ENCODE measurements at regions not wholly inside any gene's neighbourhood (a gene's known extent, or its start where the extent isn't known, plus 50 kb on each side); places are given as distances from the start of the nearest gene placed in this dataset.
"Not testable (repeated sequence)": the region's sequence is repeated elsewhere in the genome, so short reads cannot be mapped to it uniquely, and the experiment has no call there.

DNA sequence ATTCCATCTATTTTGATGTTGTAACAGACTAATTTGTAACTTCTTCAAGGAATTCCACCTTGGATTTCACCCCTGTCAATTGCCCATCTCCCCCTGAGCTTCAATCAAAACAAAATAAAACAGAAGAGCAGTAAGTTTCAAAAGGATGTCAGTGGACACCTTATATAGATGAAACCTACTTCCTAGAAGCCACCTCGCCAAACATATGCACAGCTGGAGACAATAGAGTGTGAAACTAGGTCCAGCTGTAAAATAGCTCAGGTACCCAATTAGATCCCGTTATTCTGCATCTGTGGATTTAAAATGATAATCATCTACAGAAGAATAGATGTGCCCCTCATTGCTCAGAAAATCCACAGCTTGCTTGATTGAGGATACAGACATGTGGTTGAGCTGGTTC is 598.6 kb downstream of the SH2D4B start:
- no peak for DNase-seq

DNA sequence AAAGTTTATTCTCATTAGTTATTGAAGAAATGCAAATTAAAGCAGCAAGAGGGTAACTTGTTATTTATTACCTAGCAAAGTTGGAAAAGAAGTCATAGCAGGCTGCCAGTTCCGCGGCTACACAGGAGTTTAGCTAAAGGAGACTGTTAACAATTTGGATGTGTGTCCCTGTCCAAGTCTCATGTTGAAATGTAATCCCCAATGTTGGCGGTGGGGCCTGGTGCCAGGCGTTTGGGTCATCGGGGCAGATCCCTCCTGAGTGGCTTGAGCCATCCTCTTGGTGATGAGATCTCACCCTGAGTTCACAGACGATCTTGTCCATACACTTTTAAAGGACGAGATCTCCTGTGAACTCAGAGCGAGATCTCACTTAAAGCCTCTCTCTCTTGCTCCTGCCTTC is 608.3 kb downstream of the SH2D4B start:
- DNase-seq = no peak

DNA sequence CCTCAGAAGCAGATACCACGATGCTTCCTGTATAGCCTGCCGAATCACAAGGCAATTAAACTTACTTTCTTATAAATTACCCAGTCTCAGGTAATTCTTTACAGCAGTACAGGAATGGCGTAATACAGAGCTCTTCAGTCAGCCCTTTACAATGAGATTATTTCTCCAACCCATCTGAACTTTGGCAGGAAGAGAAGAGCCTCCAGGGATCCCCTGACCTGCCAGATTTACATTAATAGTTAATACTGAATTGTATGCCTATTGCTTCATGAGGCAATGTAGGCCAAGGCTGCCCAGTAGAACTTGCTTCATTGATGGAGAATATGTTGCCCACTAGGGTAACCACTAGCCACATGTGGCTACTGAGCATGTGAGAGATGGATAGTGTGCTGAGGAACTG is 608.7 kb downstream of the SH2D4B start:
- DNase-seq = no peak

DNA sequence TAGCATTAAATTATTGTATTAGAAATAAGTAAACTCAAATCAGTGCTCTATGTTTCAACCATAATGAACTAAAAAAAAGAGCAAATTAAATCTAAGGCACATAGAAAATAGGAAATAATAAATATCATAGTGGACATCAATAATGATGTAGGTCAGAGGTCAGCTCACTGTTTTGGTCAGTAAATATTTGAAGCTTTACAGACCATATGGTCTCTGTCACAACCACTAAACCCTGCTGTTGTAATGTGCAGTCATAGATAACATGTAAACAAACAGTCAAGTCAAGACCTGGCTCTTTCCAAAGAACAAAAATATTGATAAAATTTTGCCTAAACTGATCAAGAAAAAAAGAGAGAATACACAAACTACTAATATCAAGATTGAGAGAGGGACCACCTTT is 615.0 kb downstream of the SH2D4B start:
- DNase-seq = no peak

DNA sequence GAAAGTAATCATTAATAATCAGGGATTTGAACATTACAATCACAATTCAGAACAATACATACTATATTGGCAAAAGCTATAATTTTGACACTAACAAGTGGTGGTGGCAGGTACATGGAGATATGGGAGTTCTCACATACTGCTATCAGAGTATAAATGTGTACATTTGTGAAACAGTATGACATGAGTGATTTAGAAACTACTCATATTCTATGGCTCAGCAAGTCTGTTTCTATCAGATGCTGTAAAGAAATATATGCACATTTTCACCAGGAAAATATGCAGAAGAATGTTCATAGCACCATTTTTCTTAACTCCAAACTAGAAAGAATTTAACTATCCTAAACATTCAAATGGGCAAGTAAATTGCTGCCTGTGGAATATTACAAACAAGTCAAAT is 620.0 kb downstream of the SH2D4B start:
- DNase-seq = no peak

DNA sequence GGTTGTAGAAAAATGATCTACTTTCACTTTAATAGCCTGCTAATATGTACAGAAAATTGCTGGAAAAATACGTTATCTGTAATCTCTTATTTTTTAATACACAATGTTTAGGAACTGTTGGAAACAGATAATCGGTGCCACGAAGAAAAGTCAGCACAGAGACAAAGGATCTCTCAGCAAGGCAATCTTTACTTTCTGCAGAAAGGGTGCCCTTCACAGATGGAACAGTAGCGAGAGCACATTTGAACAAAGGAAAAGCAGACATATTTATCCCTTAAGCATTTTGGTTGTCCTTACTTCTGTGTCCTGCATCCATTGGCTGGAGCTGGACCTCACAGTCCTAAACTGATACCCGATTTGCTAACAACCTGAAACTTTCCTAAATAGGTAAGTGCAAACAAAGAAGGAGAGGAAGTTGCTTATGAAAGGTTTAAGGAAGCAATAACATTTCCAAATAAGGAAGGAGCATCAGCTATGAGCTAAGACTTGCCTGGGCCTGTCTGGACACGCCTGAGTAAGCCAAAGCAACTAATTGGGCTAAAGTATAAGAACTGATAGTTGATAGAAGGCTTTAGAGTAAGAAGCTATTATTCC is 640.0 kb downstream of the SH2D4B start:
- no peak for DNase-seq

DNA sequence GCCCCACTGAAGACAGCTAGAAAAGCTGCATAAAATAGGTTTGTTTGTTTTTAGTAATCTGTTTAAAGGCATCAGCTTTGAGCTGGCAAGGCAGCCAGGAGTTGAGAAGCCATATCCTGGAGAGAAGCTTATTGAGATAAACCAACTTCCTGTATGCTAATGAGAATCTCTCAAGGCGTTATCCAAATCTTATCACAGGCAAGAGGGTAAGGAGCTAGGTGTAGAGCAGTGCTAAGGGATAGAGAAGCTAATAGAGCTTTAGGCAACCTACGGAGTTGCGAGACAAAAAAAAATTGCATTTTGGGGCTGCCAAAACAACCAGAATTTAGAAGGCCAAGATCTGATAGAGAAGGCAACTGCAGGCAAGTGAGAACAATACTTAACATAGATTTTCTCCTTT is 641.6 kb downstream of the SH2D4B start:
- DNase-seq = no peak

DNA sequence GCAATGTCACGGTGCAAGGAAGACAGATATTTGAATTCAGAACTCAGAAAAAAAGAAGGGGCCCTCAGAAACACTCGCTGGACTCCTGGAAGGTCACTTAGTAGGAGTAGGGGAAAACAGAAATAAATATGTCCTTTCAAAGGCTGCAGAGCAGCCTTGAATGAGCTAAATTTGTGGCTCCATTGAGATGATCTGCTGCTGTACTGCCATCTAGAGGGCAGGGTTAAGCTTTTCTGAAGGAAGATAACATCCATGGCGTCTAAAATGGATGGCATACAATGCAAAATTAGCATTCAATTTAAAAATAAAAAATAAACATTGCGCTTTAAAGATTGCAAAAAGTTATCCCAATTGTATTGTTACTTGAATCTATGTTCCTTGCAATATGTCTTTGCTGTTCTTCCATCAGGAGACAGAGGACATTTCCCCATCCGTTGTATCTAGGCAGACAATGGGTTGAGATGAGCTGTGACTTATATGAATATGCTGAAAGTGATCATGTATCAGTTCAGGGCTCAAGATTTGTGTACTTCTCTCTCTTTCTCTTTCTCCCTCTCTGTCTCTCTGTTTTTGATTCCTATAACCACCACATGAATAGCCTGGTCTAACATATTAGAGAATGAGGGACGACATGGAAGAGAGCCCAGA is 642.2 kb downstream of the SH2D4B start:
- no peak for DNase-seq

DNA sequence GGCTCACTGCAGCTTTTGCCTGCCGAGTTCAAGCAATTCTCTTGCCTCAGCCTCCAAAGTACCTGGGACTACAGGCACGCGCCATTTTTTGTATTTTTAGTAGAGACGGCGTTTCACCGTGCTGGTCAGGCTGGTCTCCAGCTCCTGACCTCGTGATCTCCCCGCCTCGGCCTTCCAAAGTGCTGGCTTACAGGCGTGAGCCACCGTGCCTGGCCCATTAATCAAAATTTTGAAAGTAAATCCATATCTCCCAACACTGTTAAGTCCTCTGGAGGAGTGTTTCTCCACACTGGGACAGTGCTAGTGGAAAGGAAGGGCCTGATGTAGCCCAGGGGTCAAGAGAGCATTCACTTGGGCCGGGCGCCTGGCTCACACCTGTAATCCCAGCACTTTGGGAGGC is 644.6 kb downstream of the SH2D4B start:
- no peak for DNase-seq

DNA sequence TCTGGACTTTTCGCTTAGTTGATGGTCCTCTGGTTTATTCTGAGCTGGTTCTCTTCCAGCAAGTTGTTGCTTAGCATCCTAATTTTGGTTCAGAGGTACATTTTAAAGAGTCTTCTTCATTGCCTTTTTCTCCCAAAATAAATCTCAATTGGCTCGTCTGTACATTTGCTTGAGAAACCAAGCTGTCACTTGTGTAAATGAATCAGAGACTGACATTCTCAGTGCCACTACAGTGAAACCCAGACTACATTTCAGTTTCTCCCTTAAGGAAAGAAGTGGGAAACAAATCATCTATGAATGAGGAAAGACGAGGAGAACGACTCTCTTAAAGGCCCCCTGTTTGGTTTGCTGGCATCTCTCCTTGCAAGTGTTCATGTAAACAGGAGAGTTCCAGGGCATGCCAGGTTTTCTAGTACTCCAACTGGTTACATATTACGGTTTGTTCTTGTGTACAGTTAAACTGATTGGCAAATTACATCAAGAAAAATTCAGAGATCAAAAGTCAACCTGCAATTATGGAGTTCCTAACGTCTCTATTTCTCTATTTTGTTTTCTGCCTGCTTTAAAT is 654.6 kb downstream of the SH2D4B start:
- DNase-seq = no peak

DNA sequence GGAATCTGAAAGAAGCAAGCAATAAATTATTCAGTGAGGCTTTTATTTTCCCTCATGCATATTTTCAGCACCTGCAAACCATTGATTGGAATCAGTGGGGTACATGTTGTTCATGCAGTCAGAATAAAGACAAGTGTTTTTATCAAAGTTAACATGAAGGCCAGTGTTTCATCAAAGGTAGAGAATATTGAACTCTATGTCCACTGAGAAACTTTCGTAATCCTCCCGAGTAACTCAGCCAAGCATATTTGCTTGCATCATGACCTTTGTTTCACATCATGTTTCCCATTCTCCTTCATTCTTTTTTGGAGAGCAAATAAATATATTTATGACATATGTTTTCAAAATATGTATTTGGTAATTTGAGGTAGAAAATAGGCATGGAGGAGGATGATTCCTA is 663.1 kb downstream of the SH2D4B start:
- no peak for DNase-seq

DNA sequence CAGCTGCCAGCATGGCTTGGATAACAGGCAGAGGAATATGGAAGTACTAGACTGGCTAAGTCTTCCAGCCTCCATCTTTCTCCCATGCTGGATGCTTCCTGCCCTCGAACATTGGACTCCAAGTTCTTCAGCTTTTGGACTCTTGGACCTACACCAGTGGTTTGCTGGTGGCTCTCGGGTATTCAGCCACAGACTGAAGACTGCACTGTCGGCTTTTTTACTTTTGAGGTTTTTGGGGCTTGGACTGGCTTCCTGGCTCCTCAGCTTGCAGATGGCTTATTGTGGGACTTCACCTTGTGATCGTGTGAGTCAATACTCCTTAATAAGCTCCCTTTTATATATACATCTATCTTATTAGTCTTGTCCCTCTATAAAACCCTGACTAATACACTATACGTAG is 667.6 kb upstream of the NRG3 start:
- DNase-seq = not testable (repeated sequence)

DNA sequence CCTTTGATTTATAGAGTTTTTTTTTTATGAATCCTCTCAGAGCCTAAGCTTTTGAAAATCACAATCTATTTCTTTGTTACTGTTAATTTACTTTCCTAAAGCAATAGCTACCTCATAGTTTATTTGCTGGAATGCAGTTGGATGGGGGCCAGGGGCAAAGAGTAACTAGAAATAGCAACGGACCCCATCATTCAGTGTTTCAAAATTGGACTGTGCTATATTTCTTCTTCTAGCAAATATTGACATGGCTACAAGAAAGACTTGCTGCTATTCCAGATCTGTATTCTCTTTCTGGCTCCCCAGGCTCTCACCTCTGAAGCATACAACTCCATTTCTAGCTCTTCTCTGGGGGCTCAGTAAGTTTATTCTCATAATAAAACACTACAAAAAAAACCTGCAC is 661.6 kb upstream of the NRG3 start:
- DNase-seq = no peak

DNA sequence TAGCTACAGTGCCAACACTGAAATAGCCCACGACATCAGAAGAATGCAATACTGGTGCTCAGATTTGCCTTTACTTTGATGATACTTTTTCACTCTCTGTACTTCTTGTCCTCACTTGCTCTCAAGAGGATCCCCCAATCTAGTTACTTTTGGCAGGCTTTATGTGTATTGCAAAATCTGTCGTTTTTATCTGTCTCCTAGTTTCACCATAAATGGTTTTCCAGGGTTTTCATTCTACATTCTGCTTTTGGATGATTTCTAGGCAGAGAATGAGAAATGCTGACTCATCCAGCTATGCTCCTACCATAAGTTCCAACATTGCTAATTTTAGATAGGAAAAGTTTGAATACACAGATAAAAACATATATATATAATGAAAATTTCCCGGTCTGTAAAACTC is 659.5 kb upstream of the NRG3 start:
- no peak for DNase-seq

DNA sequence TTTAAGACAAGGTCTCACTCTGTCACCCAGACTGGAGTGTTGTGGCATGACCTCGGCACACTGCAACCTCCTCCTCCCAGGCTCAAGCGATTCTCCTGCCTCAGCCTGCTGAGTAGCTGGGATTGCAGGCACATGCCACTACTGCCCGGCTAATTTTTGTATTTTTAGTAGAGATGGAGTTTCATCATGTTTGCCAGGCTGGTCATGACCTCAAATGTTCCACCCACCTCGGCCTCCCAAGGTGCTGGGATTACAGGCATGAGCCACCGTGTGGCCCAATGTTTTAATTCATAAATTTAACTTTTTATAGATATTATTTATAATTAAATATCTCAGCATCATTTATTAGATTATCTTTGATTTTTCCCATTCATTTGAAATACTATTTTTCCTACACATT is 658.0 kb upstream of the NRG3 start:
- no peak for DNase-seq

DNA sequence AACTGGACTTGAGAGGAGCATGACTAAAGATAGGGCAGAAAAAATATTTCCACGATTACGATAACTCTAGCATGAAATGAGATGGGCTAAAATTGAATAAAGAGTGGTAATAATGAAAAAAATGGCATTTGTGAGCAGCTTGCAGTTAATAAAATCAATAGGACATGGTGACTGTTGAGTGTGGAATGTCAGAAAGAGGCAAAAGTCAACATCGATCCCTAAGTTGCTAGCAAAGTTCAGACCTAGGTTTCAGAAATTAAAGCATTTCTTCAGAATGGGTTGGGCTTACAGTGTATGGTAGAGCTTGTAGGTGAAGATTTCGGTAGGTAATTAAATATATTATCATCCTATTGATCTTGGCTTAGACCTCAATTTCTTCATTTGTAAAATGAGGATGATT is 656.7 kb upstream of the NRG3 start:
- no peak for DNase-seq

DNA sequence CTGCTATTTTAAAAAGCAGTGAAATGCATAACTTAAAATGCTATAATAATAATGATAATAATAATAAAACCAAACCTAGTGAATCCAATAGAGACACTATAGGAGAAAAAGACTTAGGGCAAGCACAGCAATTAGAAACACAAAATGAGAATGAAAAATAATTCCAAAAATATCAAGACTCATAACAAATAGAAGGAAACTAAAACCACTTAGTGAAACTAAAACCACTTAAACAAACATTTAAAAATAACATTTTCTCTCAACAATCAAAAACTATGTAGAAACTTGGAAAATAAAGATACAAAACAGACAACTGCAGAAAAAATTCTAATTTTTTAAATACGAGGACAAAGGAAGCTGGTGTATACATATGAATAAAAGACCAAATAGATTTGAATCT is 655.2 kb upstream of the NRG3 start:
- DNase-seq = no peak

DNA sequence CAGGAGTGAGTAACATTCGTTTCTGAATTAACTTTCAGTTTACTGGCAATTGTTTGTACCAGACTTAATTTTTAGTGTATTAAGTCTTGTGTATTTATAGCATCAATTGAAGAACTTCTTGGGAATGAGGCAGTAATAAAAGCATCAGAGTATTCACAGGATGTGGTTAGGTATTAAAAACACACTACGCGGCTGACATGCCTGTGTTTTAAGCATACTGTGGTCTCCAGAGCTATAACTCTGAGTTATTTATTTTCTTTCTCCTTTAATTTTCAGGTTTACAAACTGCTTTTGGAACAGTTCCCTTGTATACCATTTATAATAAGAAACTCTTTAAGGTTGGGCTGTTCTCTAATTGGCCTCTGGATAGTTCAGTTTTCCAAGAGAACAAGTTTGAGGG is 626.1 kb upstream of the NRG3 start:
- no peak for DNase-seq

DNA sequence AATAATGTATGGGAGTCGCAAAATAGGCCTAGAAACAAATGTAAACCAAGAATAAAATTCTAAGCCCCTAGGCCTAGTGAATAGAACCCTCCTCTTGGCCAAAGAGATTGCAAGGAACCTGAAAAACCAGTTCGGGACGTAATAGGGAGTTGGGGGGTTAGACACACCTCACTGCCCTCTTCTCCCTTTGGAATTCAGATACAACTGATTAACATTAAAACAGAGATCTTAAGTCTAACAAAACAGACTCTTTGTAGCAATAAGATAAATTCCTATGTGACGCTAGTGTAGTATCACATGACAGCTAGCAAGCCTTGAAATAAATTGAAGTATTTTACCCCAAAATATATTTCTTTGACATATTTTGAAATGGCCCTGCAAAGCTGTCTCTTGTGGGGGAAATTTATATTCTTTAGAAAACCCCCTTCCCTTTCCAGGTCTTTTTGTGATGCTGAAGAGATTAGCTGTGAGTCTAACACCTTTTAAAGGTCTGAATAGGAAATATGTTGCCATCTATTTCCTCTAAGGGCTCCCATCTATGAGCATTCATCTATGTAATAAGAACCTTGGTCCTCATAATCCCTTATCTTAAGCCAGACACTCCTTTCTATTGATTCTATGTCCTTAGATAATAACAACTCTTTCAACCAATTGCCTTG is 623.4 kb upstream of the NRG3 start:
- no peak for DNase-seq

DNA sequence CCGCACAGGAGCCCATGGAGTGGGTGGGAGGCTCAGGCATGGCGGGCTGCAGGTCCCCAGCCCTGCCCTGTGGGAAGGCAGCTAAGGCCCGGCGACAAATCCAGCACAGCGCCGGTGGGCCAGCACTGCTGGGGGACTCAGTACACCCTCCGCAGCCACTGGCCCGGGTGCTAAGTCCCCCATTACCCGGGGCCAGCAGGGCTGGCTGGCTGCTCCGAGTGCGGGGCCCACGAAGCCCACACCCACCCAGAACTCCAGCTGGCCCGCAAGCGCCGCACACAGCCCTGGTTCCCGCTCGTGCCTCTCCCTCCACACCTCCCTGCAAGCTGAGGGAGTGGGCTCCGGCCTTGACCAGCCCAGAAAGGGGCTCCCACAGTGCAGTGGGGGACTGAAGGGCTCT is 610.0 kb upstream of the NRG3 start:
- not testable (repeated sequence) for DNase-seq

DNA sequence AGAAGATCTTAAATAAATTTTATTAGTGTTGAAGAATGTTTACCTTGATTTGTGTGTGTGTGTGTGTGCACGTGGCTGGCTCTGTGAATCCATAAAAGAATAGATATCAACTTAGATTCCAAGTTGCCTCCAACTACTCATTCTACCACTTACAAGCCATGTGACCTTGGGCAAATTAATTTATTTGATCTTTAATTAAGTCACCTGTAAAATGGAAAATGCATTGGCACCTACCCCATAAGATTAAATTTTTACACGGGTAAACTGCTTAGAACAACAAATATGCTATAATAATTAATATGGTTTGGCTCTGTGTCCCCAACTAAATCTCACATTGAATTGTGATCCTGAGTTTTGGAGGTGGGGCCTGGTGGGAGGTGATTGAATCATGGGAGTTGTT is 604.9 kb upstream of the NRG3 start:
- no peak for DNase-seq

DNA sequence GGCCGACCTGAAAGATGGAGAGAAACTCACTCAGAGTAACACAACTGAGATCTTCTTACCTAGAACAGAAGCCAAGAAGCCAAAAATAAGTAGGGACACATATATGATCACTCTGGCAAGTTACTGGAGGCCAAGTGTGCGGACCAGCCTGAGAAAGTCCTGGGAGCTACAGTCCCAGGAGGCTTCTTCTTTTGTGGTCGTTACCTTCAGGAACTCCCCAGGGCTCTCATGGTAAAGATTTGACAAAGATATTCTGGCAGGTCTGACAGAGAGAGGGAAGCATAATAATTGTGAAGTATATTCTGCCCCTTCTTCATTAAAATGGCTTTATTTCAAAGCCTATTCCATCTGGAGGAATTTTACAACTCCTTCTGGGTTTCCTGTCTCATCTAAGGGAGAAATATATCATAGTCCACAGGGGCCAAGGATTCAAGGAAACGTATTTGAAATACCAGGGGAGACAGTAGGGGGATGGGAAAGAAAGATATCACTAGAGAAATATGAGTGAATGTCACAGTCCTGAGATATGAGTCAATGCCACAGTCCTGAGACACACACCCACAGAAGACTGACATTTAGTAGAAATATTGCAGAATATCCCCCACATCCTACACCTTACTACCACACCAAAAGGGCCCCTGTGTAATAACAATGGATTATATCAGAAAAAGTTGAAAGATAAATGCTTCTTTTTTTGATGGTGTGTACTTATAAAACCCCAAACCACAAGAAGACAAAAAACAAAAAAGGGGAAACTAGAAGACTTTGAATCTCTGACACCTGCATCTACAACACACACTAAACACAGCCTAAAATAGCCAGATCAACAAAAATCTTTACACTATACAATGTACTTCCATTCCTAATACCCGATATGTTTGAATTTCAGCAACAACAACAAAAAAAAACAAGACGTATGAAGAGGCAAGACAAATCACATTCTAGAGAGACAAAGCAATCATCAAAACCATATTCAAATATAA is 594.2 kb upstream of the NRG3 start:
- no peak for DNase-seq

DNA sequence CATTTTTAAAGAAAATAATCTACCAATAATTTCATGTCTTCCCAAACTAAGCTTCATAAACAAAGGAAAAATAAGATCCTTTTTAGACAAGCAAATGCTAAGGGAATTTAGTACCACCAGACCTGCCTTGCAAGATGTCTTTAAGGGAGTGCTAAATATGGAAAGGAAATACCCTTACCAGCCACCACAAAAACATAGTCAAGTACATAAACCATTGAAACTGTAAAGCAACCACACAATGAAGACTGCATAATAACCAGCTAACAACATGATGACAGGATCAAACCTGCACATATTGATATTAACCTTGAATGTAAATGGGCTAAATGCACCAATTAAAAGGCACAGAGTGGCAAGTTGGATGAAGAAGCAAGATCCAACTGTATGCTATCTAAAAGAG is 586.5 kb upstream of the NRG3 start:
- DNase-seq = no peak

Data from activated CD4-positive, alpha-beta T cell treated with anti-CD3 and anti-CD28 coated beads, Interleukin-2, amount 50 U/mL, for 48 hours (primary cell).